IMR-90 (cell line): ENCODE measurements at regions not wholly inside any gene's neighbourhood (a gene's known extent, or its start where the extent isn't known, plus 50 kb on each side); places are given as distances from the start of the nearest gene placed in this dataset.

Source experiments
- ATAC-seq: fragments of 200-7000 bp; cut with Tn5 transposase; 2 replicates; pipeline ENCODE4 v1.9.1; 2020; ENCODE audit warnings: low read depth, mild to moderate bottlenecking, moderate library complexity
- BruUV-seq: library from RNA; stranded (reverse); fragments of 400-500 nt; replicated peaks from 2 replicates; lab custom pipeline; 2021; lab: Mats Ljungman, UMichigan
- CTCF ChIA-PET: fragments of 300-600 bp; formaldehyde crosslinking; extraction: SDS; loops from one replicate; lab custom pipeline; 2021; ENCODE audit warnings: antibody characterized with exemption; lab: Yijun Ruan, JAX
- POLR2A ChIA-PET: fragments of 300-600 bp; sonication (Branson Sonifier 250); formaldehyde crosslinking; loops from one replicate; lab custom pipeline; 2022; ENCODE audit warnings: antibody characterized with exemption; ENCODE audit not compliant: unreplicated experiment; lab: Charles Lee
- DNase-seq: peaks from one replicate; pipeline ENCODE4 v3.0.0; 2013
- H2AFZ ChIP-seq: replicated peaks from 2 replicates; pipeline ENCODE3; 2013; ENCODE audit warnings: low read length, mild to moderate bottlenecking; ENCODE audit not compliant: poor library complexity
- H2AK5ac ChIP-seq: 2 replicates; pipeline ENCODE4 v1.6.1; 2013; ENCODE audit warnings: low read depth, low read length, inconsistent platforms
- H2AK9ac ChIP-seq: replicated peaks from 2 replicates; pipeline ENCODE3; 2013; ENCODE audit warnings: mild to moderate bottlenecking, low read depth, low read length, moderate library complexity; ENCODE audit not compliant: poor library complexity
- H2BK120ac ChIP-seq: 2 replicates; pipeline ENCODE4 v1.6.1; 2013; ENCODE audit warnings: low read depth, low read length, inconsistent platforms
- H2BK15ac ChIP-seq: 3 replicates; pipeline ENCODE4 v1.6.1; 2013; ENCODE audit warnings: low read depth, low read length, inconsistent platforms
- H2BK20ac ChIP-seq: 2 replicates; pipeline ENCODE4 v1.6.1; 2013; ENCODE audit warnings: low read depth, mild to moderate bottlenecking, inconsistent platforms, low read length, moderate library complexity
- H2BK5ac ChIP-seq: 2 replicates; pipeline ENCODE4 v1.6.1; 2013; ENCODE audit warnings: mild to moderate bottlenecking, low read depth, low read length, inconsistent platforms; ENCODE audit not compliant: poor library complexity, severe bottlenecking
- H3K14ac ChIP-seq: replicated peaks from 2 replicates; pipeline ENCODE4 v1.6.1; 2013; ENCODE audit warnings: low read depth, low read length, inconsistent platforms
- H3K18ac ChIP-seq: 2 replicates; pipeline ENCODE4 v1.6.1; 2013; ENCODE audit warnings: low read depth, low read length, control low read depth
- H3K23ac ChIP-seq: 2 replicates; pipeline ENCODE4 v1.6.1; 2013; ENCODE audit warnings: low read depth, low read length, inconsistent platforms
- H3K27ac ChIP-seq: 2 replicates; pipeline ENCODE4 v1.5.1; 2013; ENCODE audit warnings: mild to moderate bottlenecking, control low read depth, low read length; ENCODE audit not compliant: insufficient read depth
- H3K27me3 ChIP-seq: 2 replicates; pipeline ENCODE4 v1.6.1; 2013; ENCODE audit warnings: low read length; ENCODE audit not compliant: control insufficient read depth, insufficient read depth
- H3K36me3 ChIP-seq: 2 replicates; pipeline ENCODE4 v1.6.1; 2013; ENCODE audit warnings: low read length, mixed read lengths; ENCODE audit not compliant: control insufficient read depth, insufficient read depth
- H3K4ac ChIP-seq: 2 replicates; pipeline ENCODE4 v1.6.1; 2013; ENCODE audit warnings: low read depth, low read length, inconsistent platforms
- H3K4me1 ChIP-seq: 2 replicates; pipeline ENCODE4 v1.6.1; 2013; ENCODE audit warnings: low read length, mixed read lengths; ENCODE audit not compliant: control insufficient read depth, insufficient read depth
- H3K4me2 ChIP-seq: 2 replicates; pipeline ENCODE4 v1.6.1; 2013; ENCODE audit warnings: low read depth, mild to moderate bottlenecking, control low read depth, low read length, moderate library complexity
- H3K4me3 ChIP-seq: 2 replicates; pipeline ENCODE4 v1.5.1; 2013; ENCODE audit warnings: low read depth, mild to moderate bottlenecking, control low read depth, low read length, moderate library complexity; ENCODE audit not compliant: insufficient read depth
- H3K56ac ChIP-seq: 2 replicates; pipeline ENCODE4 v1.6.1; 2013; ENCODE audit warnings: low read length, inconsistent platforms; ENCODE audit not compliant: insufficient read depth; ENCODE audit errors: extremely low read depth
- H3K79me1 ChIP-seq, 2 experiments: 2 replicates each; pipeline ENCODE4 v1.6.1; 2013; ENCODE audit warnings: low read length in 2 of 2, inconsistent platforms in 1 of 2, low read depth in 1 of 2
- H3K9ac ChIP-seq: 2 replicates; pipeline ENCODE4 v1.6.1; 2013; ENCODE audit warnings: low read depth, low read length, control low read depth
- H3K9me1 ChIP-seq: 2 replicates; pipeline ENCODE4 v1.6.1; 2013; ENCODE audit warnings: low read length, inconsistent platforms; ENCODE audit not compliant: insufficient read depth
- H3K9me3 ChIP-seq: 2 replicates; pipeline ENCODE4 v1.6.1; 2013; ENCODE audit warnings: low read length; ENCODE audit not compliant: control insufficient read depth, insufficient read depth
- H4K20me1 ChIP-seq: 2 replicates; pipeline ENCODE4 v1.6.1; 2013; ENCODE audit warnings: low read length, inconsistent platforms; ENCODE audit not compliant: insufficient read depth
- H4K5ac ChIP-seq: 2 replicates; pipeline ENCODE4 v1.6.1; 2013; ENCODE audit warnings: mild to moderate bottlenecking, low read depth, low read length, control low read depth
- H4K8ac ChIP-seq, 2 experiments: 2 replicates each; pipeline ENCODE4 v1.6.1; 2013; ENCODE audit warnings: low read depth in 2 of 2, low read length in 2 of 2, control low read depth in 1 of 2, inconsistent platforms in 1 of 2
- H4K91ac ChIP-seq: 2 replicates; pipeline ENCODE4 v1.6.1; 2013; ENCODE audit warnings: low read depth, low read length, inconsistent platforms; ENCODE audit not compliant: insufficient read depth
- BHLHE40 ChIP-seq: fragments of 150-350 bp; IDR thresholded peaks from 2 replicates; pipeline ENCODE4 v1.6.1; 2016; ENCODE audit warnings: mild to moderate bottlenecking, low read depth, low read length
- CEBPB ChIP-seq: IDR thresholded peaks from 2 replicates; pipeline ENCODE4 v1.6.1; 2012; ENCODE audit warnings: low read depth, low read length, improper control_type of control experiment
- CHD1 ChIP-seq: IDR thresholded peaks from 2 replicates; pipeline ENCODE4 v1.6.1; 2012; ENCODE audit warnings: low read depth, low read length, improper control_type of control experiment
- FOS ChIP-seq: fragments of 150-350 bp; IDR thresholded peaks from 2 replicates; pipeline ENCODE4 v1.6.1; 2016; ENCODE audit warnings: low read depth, low read length
- MAFK ChIP-seq: IDR thresholded peaks from 2 replicates; pipeline ENCODE4 v1.6.1; 2012; ENCODE audit warnings: low read depth, low read length, improper control_type of control experiment
- MAZ ChIP-seq: IDR thresholded peaks from 2 replicates; pipeline ENCODE4 v1.6.1; 2012; ENCODE audit warnings: low read depth, mild to moderate bottlenecking, low read length, improper control_type of control experiment, moderate library complexity, borderline replicate concordance
- MXI1 ChIP-seq: IDR thresholded peaks from 2 replicates; pipeline ENCODE4 v1.6.1; 2012; ENCODE audit warnings: low read depth, mild to moderate bottlenecking, low read length, moderate library complexity, borderline replicate concordance
- NFE2L2 ChIP-seq: fragments of 150-350 bp; IDR thresholded peaks from 2 replicates; pipeline ENCODE4 v1.6.1; 2016; ENCODE audit warnings: low read depth, mild to moderate bottlenecking, low read length
- POLR2A ChIP-seq: IDR thresholded peaks from 2 replicates; pipeline ENCODE4 v1.6.1; 2012; ENCODE audit warnings: mild to moderate bottlenecking, low read depth, low read length
- RAD21 ChIP-seq: IDR thresholded peaks from 2 replicates; pipeline ENCODE4 v1.6.1; 2012; ENCODE audit warnings: low read length, improper control_type of control experiment
- RCOR1 ChIP-seq: IDR thresholded peaks from 2 replicates; pipeline ENCODE4 v1.6.1; 2012; ENCODE audit warnings: mild to moderate bottlenecking, low read length, improper control_type of control experiment; ENCODE audit not compliant: insufficient replicate concordance
- RFX5 ChIP-seq: IDR thresholded peaks from 2 replicates; pipeline ENCODE4 v1.8.0; 2012; ENCODE audit warnings: low read depth, mild to moderate bottlenecking, low read length, moderate library complexity
- SMC3 ChIP-seq: fragments of 150-350 bp; IDR thresholded peaks from 2 replicates; pipeline ENCODE4 v1.6.1; 2016; ENCODE audit warnings: low read depth, mild to moderate bottlenecking, antibody characterized with exemption, low read length, moderate library complexity
- WGBS, 2 experiments: methylation state at CpG; one replicate each; pipeline versions ENCODE4 v1.1.5 to v1.1.7; 2013; ENCODE audit warnings: missing lambda C conversion rate in 2 of 2; ENCODE audit not compliant: insufficient read length in 1 of 2; ENCODE audit errors: extremely low coverage in 2 of 2; 5-methylcytosine and 5-hydroxymethylcytosine counted together
- dilution Hi-C: fragments of 300-500 bp; cut with HindIII; formaldehyde crosslinking; loops from one replicate; pipeline ENCODE4 v1.14.3; 2018; ENCODE audit warnings: low sequenced_read_pairs; ENCODE audit not compliant: unreplicated experiment
- in situ Hi-C: fragments of 300-500 bp; cut with MboI; formaldehyde crosslinking; loops from 3 replicates; pipeline ENCODE4 v1.14.3; 2019; ENCODE audit warnings: low sequenced_read_pairs, inconsistent platforms, mixed read lengths
- intact Hi-C: fragments of 100-400 bp; cut with micrococcal nuclease; formaldehyde crosslinking; loops from 2 replicates; pipeline ENCODE4 v1.10.0; 2022
- TF ChIP-seq, protein P1 (sequence below): conservative IDR thresholded peaks from 2 replicates; pipeline ENCODE4 v1.5.1; 2012; ENCODE audit warnings: mild to moderate bottlenecking, low read depth, low read length, improper control_type of control experiment
- TF ChIP-seq, protein P2 (sequence below): fragments of 150-350 bp; IDR thresholded peaks from 2 replicates; pipeline ENCODE4 v1.6.1; 2017; ENCODE audit warnings: mild to moderate bottlenecking, antibody characterized with exemption, low read length, low read depth
- TF ChIP-seq, protein P3 (sequence below): fragments of 150-350 bp; IDR thresholded peaks from 2 replicates; pipeline ENCODE4 v1.6.1; 2016; ENCODE audit warnings: low read depth, mild to moderate bottlenecking, low read length, moderate library complexity, borderline replicate concordance

DNA sequence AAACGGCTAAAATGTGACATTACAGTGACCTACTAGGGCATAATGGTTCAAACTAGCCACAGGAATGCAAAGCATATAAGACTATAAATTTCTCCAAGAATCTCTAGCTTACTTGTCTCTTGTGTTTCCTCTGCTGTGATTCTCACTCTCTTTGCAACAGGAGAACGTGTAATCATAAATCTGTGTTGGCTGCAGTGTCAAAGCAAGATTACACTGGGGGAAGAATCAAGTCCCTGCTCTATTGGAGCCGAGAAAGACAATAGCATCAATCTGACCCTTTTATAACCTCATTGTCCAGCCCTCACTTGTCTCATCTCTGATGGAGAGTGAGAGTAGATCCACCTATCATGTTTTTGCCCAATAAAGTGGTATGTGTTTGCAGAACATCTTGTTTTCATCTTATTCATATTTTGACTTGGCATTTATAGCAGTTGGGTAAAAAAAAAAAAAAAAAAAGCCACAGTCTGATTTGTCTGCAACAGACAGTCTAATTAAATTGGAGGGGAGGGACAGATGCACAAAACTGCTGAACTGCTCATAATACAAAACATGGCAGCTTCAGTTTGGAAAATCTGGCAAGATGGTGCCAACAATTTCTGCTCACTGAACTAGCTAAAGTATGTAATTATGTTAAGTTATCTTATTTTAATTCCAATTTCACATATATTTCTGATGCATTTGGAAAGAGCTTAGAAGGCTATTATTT lies 165.0 kb upstream of the GABRA2 start:
- Histone ChIP-seq H4K5ac (no peak overlapping the region), H3K23ac (no peak overlapping the region), H3K36me3 (no peaks in the 10 kb centered on the region), H3K4me3 (no peak overlapping the region), H4K8ac (no peak overlapping the region), H3K14ac (no peak overlapping the region), H3K4ac (no peak overlapping the region), H3K9me3 (no peaks in the 10 kb centered on the region), H3K9ac (no peak overlapping the region), H4K91ac (no peak overlapping the region), H2AK5ac (no peak overlapping the region), H2BK5ac (no peak overlapping the region), H4K20me1 (no peaks in the 10 kb centered on the region), H3K56ac (no peak overlapping the region), H3K4me2 (no peak overlapping the region), H3K4me1 (no peaks in the 10 kb centered on the region), H2AFZ (no peak overlapping the region), H2BK120ac (no peak overlapping the region), H3K9me1 (no peaks in the 10 kb centered on the region), H2AK9ac (no peak overlapping the region), H3K18ac (no peak overlapping the region), H3K27ac (no peak overlapping the region), H2BK20ac (no peak overlapping the region), H2BK15ac (no peak overlapping the region), H3K79me1 (no peaks in the 10 kb centered on the region), H3K27me3 (no peaks in the 10 kb centered on the region)
- no peak for DNase-seq
- no CpG with 5 or more reads among the region's 3 CpGs for WGBS, 2 experiments
- dilution Hi-C loops, result no loop called here
- CTCF ChIA-PET, result no interaction called here
- TF ChIP-seq CHD1, result no peak
- no peak for TF ChIP-seq NFE2L2
- TF ChIP-seq POLR2A, result no peak
- TF ChIP-seq RCOR1, result no peak
- TF ChIP-seq RAD21, result no peak
- no peak for TF ChIP-seq MXI1
- TF ChIP-seq MAZ, result no peak
- TF ChIP-seq, protein P1, sequence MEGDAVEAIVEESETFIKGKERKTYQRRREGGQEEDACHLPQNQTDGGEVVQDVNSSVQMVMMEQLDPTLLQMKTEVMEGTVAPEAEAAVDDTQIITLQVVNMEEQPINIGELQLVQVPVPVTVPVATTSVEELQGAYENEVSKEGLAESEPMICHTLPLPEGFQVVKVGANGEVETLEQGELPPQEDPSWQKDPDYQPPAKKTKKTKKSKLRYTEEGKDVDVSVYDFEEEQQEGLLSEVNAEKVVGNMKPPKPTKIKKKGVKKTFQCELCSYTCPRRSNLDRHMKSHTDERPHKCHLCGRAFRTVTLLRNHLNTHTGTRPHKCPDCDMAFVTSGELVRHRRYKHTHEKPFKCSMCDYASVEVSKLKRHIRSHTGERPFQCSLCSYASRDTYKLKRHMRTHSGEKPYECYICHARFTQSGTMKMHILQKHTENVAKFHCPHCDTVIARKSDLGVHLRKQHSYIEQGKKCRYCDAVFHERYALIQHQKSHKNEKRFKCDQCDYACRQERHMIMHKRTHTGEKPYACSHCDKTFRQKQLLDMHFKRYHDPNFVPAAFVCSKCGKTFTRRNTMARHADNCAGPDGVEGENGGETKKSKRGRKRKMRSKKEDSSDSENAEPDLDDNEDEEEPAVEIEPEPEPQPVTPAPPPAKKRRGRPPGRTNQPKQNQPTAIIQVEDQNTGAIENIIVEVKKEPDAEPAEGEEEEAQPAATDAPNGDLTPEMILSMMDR, result no peak
- TF ChIP-seq, protein P2, sequence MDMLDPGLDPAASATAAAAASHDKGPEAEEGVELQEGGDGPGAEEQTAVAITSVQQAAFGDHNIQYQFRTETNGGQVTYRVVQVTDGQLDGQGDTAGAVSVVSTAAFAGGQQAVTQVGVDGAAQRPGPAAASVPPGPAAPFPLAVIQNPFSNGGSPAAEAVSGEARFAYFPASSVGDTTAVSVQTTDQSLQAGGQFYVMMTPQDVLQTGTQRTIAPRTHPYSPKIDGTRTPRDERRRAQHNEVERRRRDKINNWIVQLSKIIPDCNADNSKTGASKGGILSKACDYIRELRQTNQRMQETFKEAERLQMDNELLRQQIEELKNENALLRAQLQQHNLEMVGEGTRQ, result no peak
- TF ChIP-seq SMC3, result no peak
- no peak for TF ChIP-seq FOS
- TF ChIP-seq BHLHE40, result no peak
- TF ChIP-seq MAFK, result no peak
- TF ChIP-seq CEBPB, result no peak
- no peak for TF ChIP-seq RFX5
- TF ChIP-seq, protein P3, sequence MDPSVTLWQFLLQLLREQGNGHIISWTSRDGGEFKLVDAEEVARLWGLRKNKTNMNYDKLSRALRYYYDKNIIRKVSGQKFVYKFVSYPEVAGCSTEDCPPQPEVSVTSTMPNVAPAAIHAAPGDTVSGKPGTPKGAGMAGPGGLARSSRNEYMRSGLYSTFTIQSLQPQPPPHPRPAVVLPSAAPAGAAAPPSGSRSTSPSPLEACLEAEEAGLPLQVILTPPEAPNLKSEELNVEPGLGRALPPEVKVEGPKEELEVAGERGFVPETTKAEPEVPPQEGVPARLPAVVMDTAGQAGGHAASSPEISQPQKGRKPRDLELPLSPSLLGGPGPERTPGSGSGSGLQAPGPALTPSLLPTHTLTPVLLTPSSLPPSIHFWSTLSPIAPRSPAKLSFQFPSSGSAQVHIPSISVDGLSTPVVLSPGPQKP, result no peak
- POLR2A ChIA-PET, result no interaction called here
- in situ Hi-C loops, result no loop called here
- ATAC-seq, result no peak
- BruUV-seq, result no TSS peak
- intact Hi-C loops, result no loop called here
